Endodermal cell (in vitro differentiated cells): ENCODE measurements at regions not wholly inside any gene's neighbourhood (a gene's known extent, or its start where the extent isn't known, plus 50 kb on each side); places are given as distances from the start of the nearest gene placed in this dataset.
A peak's percentile ranks its signal among the peaks of the same experiment; 100 is the strongest.

Experiments used
- DNase-seq: peaks from one replicate; pipeline ENCODE4 v3.0.0-alpha.2; 2017
- H3K27ac ChIP-seq: 2 replicates; pipeline ENCODE4 v1.5.1; 2013; ENCODE audit warnings: mild to moderate bottlenecking, low read depth, low read length, moderate library complexity
- H3K27me3 ChIP-seq: 2 replicates; pipeline ENCODE4 v1.6.1; 2013; ENCODE audit warnings: mild to moderate bottlenecking, low read length, moderate library complexity; ENCODE audit not compliant: insufficient read depth, control insufficient read depth, poor library complexity, severe bottlenecking
- H3K36me3 ChIP-seq: 2 replicates; pipeline ENCODE4 v1.7.0; 2013; ENCODE audit warnings: mild to moderate bottlenecking, low read length, moderate library complexity; ENCODE audit not compliant: control insufficient read depth, insufficient read depth
- H3K4me1 ChIP-seq: one replicate; pipeline ENCODE4 v1.7.0; 2013; ENCODE audit warnings: low read length; ENCODE audit not compliant: control insufficient read depth, insufficient read depth
- H3K4me3 ChIP-seq: 2 replicates; pipeline ENCODE4 v1.5.1; 2013; ENCODE audit warnings: mild to moderate bottlenecking, low read length, moderate library complexity
- H3K9ac ChIP-seq: 2 replicates; pipeline ENCODE4 v1.6.1; 2013; ENCODE audit warnings: mild to moderate bottlenecking, low read length, moderate library complexity; ENCODE audit not compliant: poor library complexity, severe bottlenecking; ENCODE audit errors: extremely low read depth
- H3K9me3 ChIP-seq: 2 replicates; pipeline ENCODE4 v1.6.1; 2013; ENCODE audit warnings: mild to moderate bottlenecking, low read length, moderate library complexity; ENCODE audit not compliant: control insufficient read depth
- H3K27ac Mint-ChIP-seq: 2 replicates; pipeline ENCODE4 v1.8.0; 2020; ENCODE audit warnings: mixed read lengths
- H3K27me3 Mint-ChIP-seq: 2 replicates; pipeline ENCODE4 v1.8.0; 2021; ENCODE audit warnings: mild to moderate bottlenecking, mixed read lengths; ENCODE audit not compliant: insufficient read depth
- H3K36me3 Mint-ChIP-seq: 2 replicates; pipeline ENCODE4 v1.8.0; 2020; ENCODE audit warnings: low read depth, mixed read lengths
- H3K4me1 Mint-ChIP-seq: 2 replicates; pipeline ENCODE4 v1.8.0; 2020; ENCODE audit warnings: mixed read lengths
- H3K4me3 Mint-ChIP-seq: 2 replicates; pipeline ENCODE4 v1.8.0; 2020; ENCODE audit warnings: mild to moderate bottlenecking, moderate library complexity, mixed read lengths
- H3K9me3 Mint-ChIP-seq: 2 replicates; pipeline ENCODE4 v1.8.0; 2020; ENCODE audit warnings: mild to moderate bottlenecking, mixed read lengths
- CTCF ChIP-seq: fragments of 200-600 bp; sonication (generic); conservative IDR thresholded peaks from 2 replicates; pipeline ENCODE4 v1.5.0; 2021; ENCODE audit warnings: antibody characterized with exemption, mild to moderate bottlenecking
- WGBS, 2 experiments: methylation state at CpG; one replicate each; pipeline versions ENCODE4 v1.1.5 to v1.1.7; 2013; ENCODE audit warnings: missing lambda C conversion rate in 2 of 2, mixed read lengths in 1 of 2; ENCODE audit not compliant: insufficient coverage in 1 of 2, insufficient read length in 1 of 2; 5-methylcytosine and 5-hydroxymethylcytosine counted together

DNA sequence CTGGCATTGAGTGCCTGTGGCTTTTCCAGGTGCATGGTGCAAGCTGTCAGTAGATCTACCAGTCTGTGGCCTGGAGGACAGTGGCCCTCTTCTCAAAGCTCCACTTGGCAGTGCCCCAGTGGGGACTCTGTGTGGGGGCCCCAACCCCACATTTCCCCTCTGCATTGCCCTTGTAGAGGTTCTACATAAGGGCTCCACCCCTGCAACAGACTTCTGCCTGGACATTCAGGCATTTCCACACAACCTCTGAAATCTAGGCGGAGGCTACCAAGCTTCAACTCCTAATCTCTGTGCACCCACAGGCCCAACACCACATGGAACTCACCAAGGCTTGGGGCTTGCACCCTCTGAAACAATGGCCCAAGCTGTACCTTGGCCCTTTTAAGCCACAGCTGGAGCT is 102.7 kb upstream of the PLEKHG7 start:
- H3K9me3 Mint-ChIP-seq: peaks cover 37% of the 10 kb centered on the region
- peaks cover 8% of the 10 kb centered on the region for H3K4me1 Mint-ChIP-seq
- no peak overlapping the region for H3K9ac ChIP-seq
- H3K4me3 ChIP-seq: peak overlapping the region; percentile 65
- no peaks in the 10 kb centered on the region for H3K36me3 ChIP-seq
- H3K27me3 ChIP-seq: no peaks in the 10 kb centered on the region
- TF ChIP-seq CTCF: no peak
- H3K4me3 Mint-ChIP-seq: no peak overlapping the region
- no peak overlapping the region for H3K27ac Mint-ChIP-seq
- H3K4me1 ChIP-seq: no peaks in the 10 kb centered on the region
- whole genome bisulfite sequencing, 2 experiments: 93 to 100% methylated on average over 1 of the region's 1 CpG
- no peak for DNase-seq
- H3K27me3 Mint-ChIP-seq: no peaks in the 10 kb centered on the region
- no peak overlapping the region for H3K27ac ChIP-seq
- H3K36me3 Mint-ChIP-seq: peaks cover 6% of the 10 kb centered on the region
- H3K9me3 ChIP-seq: peaks cover 51% of the 10 kb centered on the region

DNA sequence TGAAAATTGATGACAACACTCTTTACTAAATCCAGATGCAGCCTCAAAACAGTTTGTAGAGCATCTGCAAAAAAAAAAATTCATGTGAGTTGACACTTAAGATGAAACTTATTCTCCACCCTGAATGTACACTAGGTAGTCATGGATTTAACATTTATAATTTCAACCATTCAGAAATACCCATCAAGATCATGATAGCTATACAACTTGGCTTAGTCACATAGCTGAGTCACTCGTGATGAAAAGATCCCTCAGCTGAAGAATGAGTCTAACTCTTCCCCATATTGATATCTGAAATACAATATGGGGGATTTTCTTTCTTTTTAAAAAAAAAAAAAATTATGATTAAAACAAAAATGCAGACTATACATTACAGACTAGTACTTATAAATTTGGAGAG is 104.8 kb upstream of the PLEKHG7 start:
- H3K27ac Mint-ChIP-seq: no peak overlapping the region
- 100% methylated on average over 1 of the region's 1 CpG; no CpG with 5 or more reads in 1 of the 2 experiments for WGBS, 2 experiments

GRCh38 chr12:92597118-92597517 is 105.7 kb upstream of the PLEKHG7 start:
- H3K36me3 ChIP-seq: no peaks in the 10 kb centered on the region
- WGBS, 2 experiments: 90 to 100% methylated on average over 1 to 2 of the region's 2 CpGs
- no peak overlapping the region for H3K27ac Mint-ChIP-seq
- H3K4me3 Mint-ChIP-seq: no peak overlapping the region
- peaks cover 8% of the 10 kb centered on the region for H3K4me1 Mint-ChIP-seq
- no peak overlapping the region for H3K27ac ChIP-seq
- no peak for DNase-seq
- no peaks in the 10 kb centered on the region for H3K27me3 ChIP-seq
- no peaks in the 10 kb centered on the region for H3K27me3 Mint-ChIP-seq
- H3K4me3 ChIP-seq: no peak overlapping the region
- no peak for TF ChIP-seq CTCF
- H3K36me3 Mint-ChIP-seq: peaks cover 6% of the 10 kb centered on the region
- peaks cover 31% of the 10 kb centered on the region for H3K9me3 ChIP-seq
- H3K9ac ChIP-seq: no peak overlapping the region
- H3K9me3 Mint-ChIP-seq: peaks cover 35% of the 10 kb centered on the region
- H3K4me1 ChIP-seq: no peaks in the 10 kb centered on the region

More for the DNA sequence above, 104.8 kb upstream of the PLEKHG7 start:
- no peaks in the 10 kb centered on the region for H3K27me3 ChIP-seq
- H3K9me3 Mint-ChIP-seq: peaks cover 35% of the 10 kb centered on the region
- no peaks in the 10 kb centered on the region for H3K36me3 ChIP-seq
- no peak for TF ChIP-seq CTCF
- H3K4me1 ChIP-seq: no peaks in the 10 kb centered on the region
- no peak overlapping the region for H3K4me3 ChIP-seq
- peaks cover 6% of the 10 kb centered on the region for H3K36me3 Mint-ChIP-seq
- no peak overlapping the region for H3K27ac ChIP-seq
- no peak for DNase-seq
- peaks cover 8% of the 10 kb centered on the region for H3K4me1 Mint-ChIP-seq
- H3K4me3 Mint-ChIP-seq: no peak overlapping the region
- H3K9ac ChIP-seq: no peak overlapping the region
- peaks cover 38% of the 10 kb centered on the region for H3K9me3 ChIP-seq
- H3K27me3 Mint-ChIP-seq: no peaks in the 10 kb centered on the region
